ENCODE measurements at regions not wholly inside any gene's neighbourhood (a gene's known extent, or its start where the extent isn't known, plus 50 kb on each side); places are given as distances from the start of the nearest gene placed in this dataset.

DNA sequence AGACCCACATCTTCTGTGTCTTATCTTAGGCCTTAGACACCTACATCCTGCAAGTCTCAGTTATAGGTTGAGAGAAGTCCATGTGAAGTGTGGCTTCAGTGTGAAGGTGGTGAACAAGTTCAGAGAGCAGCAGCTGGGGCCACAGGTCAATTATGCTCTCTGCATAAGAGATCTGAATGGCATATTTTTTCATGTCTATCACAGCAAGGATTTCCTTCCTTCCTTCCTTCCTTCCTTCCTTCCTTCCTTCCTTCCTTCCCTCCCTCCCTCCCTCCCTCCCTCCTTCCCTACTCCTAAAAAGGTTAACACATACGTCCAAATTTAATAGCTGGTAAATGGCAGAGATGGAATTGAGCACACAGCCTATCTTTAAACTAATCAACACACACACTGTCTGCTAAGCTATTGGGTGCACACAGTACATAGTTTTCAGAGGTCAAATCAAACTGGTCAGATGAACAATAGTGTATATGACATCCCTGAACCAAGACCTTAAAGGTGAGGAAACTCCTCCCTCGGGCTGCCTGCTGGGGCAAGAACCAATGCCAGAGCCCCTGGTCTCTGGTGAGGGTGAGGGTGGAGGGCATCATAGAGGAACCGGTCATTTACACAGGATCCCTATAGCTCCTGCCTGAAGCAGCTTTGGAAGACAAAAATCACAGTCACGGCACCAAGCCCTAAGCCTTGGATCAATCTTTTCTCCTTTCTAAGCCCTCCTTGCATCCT, 240.9 kb downstream of the ICOS start:
- TF ChIP-seq POLR2A (IDR thresholded peaks at IDR 0.05) (no peak), CTCF (IDR thresholded peaks at IDR 0.05) (no peak)
